ENCODE measurements at regions not wholly inside any gene's neighbourhood (a gene's known extent, or its start where the extent isn't known, plus 50 kb on each side); places are given as distances from the start of the nearest gene placed in this dataset.

GRCh38 chr2:107735201-107735600, 91.5 kb upstream of the RGPD4 start:
- no peak for TF ChIP-seq CTCF (IDR thresholded peaks at IDR 0.05)
- TF ChIP-seq POLR2A (IDR thresholded peaks at IDR 0.05), result no peak
